Gastrocnemius medialis (tissue), 4 donors: ENCODE measurements at regions not wholly inside any gene's neighbourhood (a gene's known extent, or its start where the extent isn't known, plus 50 kb on each side); places are given as distances from the start of the nearest gene placed in this dataset.

ENCODE experiments used
- POLR2A ChIP-seq, 2 donors: fragments of 450-650 bp; IDR thresholded peaks; one replicate each; pipeline ENCODE4 v1.6.1; 2017; ENCODE audit warnings: antibody characterized with exemption in 2 of 2, mild to moderate bottlenecking in 2 of 2, moderate library complexity in 2 of 2
- TF ChIP-seq, protein P1 (sequence below), 5 experiments: fragments of 450-650 bp in 3 of 5; fragments of 200-600 bp in 2 of 5; sonication (generic) in 2 of 5; IDR thresholded peaks in 4 of 5; conservative IDR thresholded peaks in 1 of 5; 1 replicate in 4 of 5; 2 replicates in 1 of 5; pipeline ENCODE4 v1.5.1; 2016 to 2019; ENCODE audit warnings: antibody characterized with exemption in 5 of 5, mild to moderate bottlenecking in 3 of 5, moderate library complexity in 3 of 5

DNA sequence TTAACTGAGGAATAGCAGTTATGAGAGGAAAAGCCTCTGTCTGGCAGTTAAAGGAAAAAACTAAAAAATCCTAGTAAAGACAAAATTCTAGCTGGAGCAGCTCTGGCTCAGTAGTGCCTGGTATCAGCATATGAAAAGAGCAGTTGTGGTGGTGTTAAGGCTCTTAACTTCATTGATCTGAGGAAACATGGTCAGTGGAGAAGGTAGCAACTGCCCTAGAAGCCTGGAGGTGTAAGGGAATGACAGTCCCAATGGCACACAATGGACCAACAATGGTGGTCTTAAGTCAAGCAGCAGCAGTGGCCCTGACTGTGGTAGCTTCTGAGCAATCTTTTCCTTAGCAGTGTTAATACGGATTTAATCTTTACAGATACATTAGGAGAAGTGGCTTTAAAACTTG lies 189.6 kb upstream of the POF1B start:
- TF ChIP-seq POLR2A (IDR thresholded peaks at IDR 0.05), result no peak
- TF ChIP-seq, protein P1, sequence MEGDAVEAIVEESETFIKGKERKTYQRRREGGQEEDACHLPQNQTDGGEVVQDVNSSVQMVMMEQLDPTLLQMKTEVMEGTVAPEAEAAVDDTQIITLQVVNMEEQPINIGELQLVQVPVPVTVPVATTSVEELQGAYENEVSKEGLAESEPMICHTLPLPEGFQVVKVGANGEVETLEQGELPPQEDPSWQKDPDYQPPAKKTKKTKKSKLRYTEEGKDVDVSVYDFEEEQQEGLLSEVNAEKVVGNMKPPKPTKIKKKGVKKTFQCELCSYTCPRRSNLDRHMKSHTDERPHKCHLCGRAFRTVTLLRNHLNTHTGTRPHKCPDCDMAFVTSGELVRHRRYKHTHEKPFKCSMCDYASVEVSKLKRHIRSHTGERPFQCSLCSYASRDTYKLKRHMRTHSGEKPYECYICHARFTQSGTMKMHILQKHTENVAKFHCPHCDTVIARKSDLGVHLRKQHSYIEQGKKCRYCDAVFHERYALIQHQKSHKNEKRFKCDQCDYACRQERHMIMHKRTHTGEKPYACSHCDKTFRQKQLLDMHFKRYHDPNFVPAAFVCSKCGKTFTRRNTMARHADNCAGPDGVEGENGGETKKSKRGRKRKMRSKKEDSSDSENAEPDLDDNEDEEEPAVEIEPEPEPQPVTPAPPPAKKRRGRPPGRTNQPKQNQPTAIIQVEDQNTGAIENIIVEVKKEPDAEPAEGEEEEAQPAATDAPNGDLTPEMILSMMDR (IDR thresholded peaks at IDR 0.05 in 4 of 5, conservative IDR thresholded peaks at IDR 0.05 in 1 of 5), result no peak
